GM23338 (cell line): ENCODE measurements at regions not wholly inside any gene's neighbourhood (a gene's known extent, or its start where the extent isn't known, plus 50 kb on each side); places are given as distances from the start of the nearest gene placed in this dataset.

ENCODE experiments used
- CREB1 ChIP-seq: fragments of 250-450 bp; sonication (Bioruptor Pico); IDR thresholded peaks from 2 replicates; pipeline ENCODE4 v1.5.0; 2020; ENCODE audit warnings: low read depth, mild to moderate bottlenecking, moderate library complexity
- ETS1 ChIP-seq: IDR thresholded peaks from 2 replicates; pipeline ENCODE4 v1.6.1; 2016; ENCODE audit warnings: antibody characterized with exemption
- EZH2 ChIP-seq: fragments of 200-600 bp; sonication (generic); IDR thresholded peaks from one replicate; pipeline ENCODE4 v1.8.0; 2017; ENCODE audit warnings: antibody characterized with exemption, mild to moderate bottlenecking, low read depth; ENCODE audit not compliant: unreplicated experiment
- EZH2phosphoT487 ChIP-seq: fragments of 200-600 bp; sonication (generic); IDR thresholded peaks from one replicate; pipeline ENCODE4 v1.8.1; 2018; ENCODE audit warnings: antibody characterized with exemption; ENCODE audit not compliant: unreplicated experiment
- JUNB ChIP-seq: IDR thresholded peaks from one replicate; pipeline ENCODE4 v1.6.1; 2016; ENCODE audit warnings: antibody characterized with exemption; ENCODE audit not compliant: unreplicated experiment
- NANOG ChIP-seq: IDR thresholded peaks from 2 replicates; pipeline ENCODE4 v1.6.1; 2016; ENCODE audit warnings: antibody characterized with exemption, borderline replicate concordance
- POLR2AphosphoS5 ChIP-seq: IDR thresholded peaks from 2 replicates; pipeline ENCODE4 v1.6.1; 2016; ENCODE audit warnings: antibody characterized with exemption, low read depth
- REST ChIP-seq: IDR thresholded peaks from one replicate; pipeline ENCODE4 v1.6.1; 2018; ENCODE audit warnings: antibody characterized with exemption; ENCODE audit not compliant: unreplicated experiment
- STAT1 ChIP-seq: IDR thresholded peaks from one replicate; pipeline ENCODE4 v1.6.1; 2016; ENCODE audit warnings: antibody characterized with exemption; ENCODE audit not compliant: unreplicated experiment
- ZNF114 ChIP-seq: fragments of 250-450 bp; sonication (Bioruptor Pico); IDR thresholded peaks from 2 replicates; pipeline ENCODE4 v1.5.0; 2020; ENCODE audit warnings: mild to moderate bottlenecking, moderate library complexity
- ZNF331 ChIP-seq: fragments of 250-450 bp; sonication (Bioruptor Pico); IDR thresholded peaks from 2 replicates; pipeline ENCODE4 v1.5.0; 2020; ENCODE audit warnings: low read depth, mild to moderate bottlenecking, moderate library complexity
- TF ChIP-seq, protein P1 (sequence below), 2 experiments: fragments of 200-600 bp in 1 of 2; sonication (generic) in 1 of 2; conservative IDR thresholded peaks; 2 replicates each; pipeline versions ENCODE4 v1.5.1 to v1.6.1; 2016 to 2017; ENCODE audit warnings: antibody characterized with exemption in 2 of 2, low read depth in 2 of 2, mild to moderate bottlenecking in 2 of 2, moderate library complexity in 1 of 2

- TF ChIP-seq, protein P1, sequence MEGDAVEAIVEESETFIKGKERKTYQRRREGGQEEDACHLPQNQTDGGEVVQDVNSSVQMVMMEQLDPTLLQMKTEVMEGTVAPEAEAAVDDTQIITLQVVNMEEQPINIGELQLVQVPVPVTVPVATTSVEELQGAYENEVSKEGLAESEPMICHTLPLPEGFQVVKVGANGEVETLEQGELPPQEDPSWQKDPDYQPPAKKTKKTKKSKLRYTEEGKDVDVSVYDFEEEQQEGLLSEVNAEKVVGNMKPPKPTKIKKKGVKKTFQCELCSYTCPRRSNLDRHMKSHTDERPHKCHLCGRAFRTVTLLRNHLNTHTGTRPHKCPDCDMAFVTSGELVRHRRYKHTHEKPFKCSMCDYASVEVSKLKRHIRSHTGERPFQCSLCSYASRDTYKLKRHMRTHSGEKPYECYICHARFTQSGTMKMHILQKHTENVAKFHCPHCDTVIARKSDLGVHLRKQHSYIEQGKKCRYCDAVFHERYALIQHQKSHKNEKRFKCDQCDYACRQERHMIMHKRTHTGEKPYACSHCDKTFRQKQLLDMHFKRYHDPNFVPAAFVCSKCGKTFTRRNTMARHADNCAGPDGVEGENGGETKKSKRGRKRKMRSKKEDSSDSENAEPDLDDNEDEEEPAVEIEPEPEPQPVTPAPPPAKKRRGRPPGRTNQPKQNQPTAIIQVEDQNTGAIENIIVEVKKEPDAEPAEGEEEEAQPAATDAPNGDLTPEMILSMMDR (conservative IDR thresholded peaks at IDR 0.05; ENCODE audit: low read depth in 2 of 2): no peak
- TF ChIP-seq EZH2phosphoT487 (no peak), NANOG (no peak), EZH2 (no peak), REST (no peak), POLR2AphosphoS5 (no peak), CREB1 (CRISPR knock-in tag) (no peak), ZNF331 (CRISPR knock-in tag) (no peak), JUNB (no peak), ZNF114 (no peak), STAT1 (no peak), ETS1 (no peak)
These were observed 240.2 kb upstream of the ZNF717 start for GRCh38 chr3:76025561-76025960.
